Kidney capillary endothelial cell (primary cell): ENCODE measurements at regions not wholly inside any gene's neighbourhood (a gene's known extent, or its start where the extent isn't known, plus 50 kb on each side); places are given as distances from the start of the nearest gene placed in this dataset.

Experiments used
- DNase-seq: peaks from one replicate; pipeline ENCODE4 v3.0.0-alpha.2; 2018; ENCODE audit warnings: low spot score

GRCh38 chr14:85391455-85391854, 138.5 kb upstream of the FLRT2 start:
- DNase-seq, result no peak

- no peak for DNase-seq
Measured at GRCh38 chr14:85391892-85392291, 138.1 kb upstream of the FLRT2 start.

GRCh38 chr14:85399186-85399585, 130.8 kb upstream of the FLRT2 start:
- no peak for DNase-seq

GRCh38 chr14:85400678-85401077, 129.3 kb upstream of the FLRT2 start:
- DNase-seq, result no peak

GRCh38 chr14:85401384-85401783, 128.6 kb upstream of the FLRT2 start:
- no peak for DNase-seq

GRCh38 chr14:85402569-85403162, 127.3 kb upstream of the FLRT2 start:
- no peak for DNase-seq

- no peak for DNase-seq
Measured at GRCh38 chr14:85409481-85410210, 120.3 kb upstream of the FLRT2 start.

- no peak for DNase-seq
Measured at GRCh38 chr14:85412756-85413155, 117.2 kb upstream of the FLRT2 start.

- no peak for DNase-seq
Measured at GRCh38 chr14:85413836-85414526, 116.0 kb upstream of the FLRT2 start.

- peak; percentile 78 for DNase-seq
Measured at GRCh38 chr14:85415015-85415712, 114.8 kb upstream of the FLRT2 start.

GRCh38 chr14:85416771-85417170, 113.2 kb upstream of the FLRT2 start:
- DNase-seq, result peak; percentile 82

GRCh38 chr14:85417396-85417795, 112.5 kb upstream of the FLRT2 start:
- no peak for DNase-seq

- DNase-seq, result no peak
Measured at GRCh38 chr14:85418721-85419120, 111.2 kb upstream of the FLRT2 start.

- DNase-seq, result no peak
Measured at GRCh38 chr14:85420278-85420677, 109.7 kb upstream of the FLRT2 start.

GRCh38 chr14:85420707-85421106, 109.2 kb upstream of the FLRT2 start:
- DNase-seq, result no peak

- no peak for DNase-seq
Measured at GRCh38 chr14:85421186-85421877, 108.6 kb upstream of the FLRT2 start.

GRCh38 chr14:85423889-85424288, 106.1 kb upstream of the FLRT2 start:
- DNase-seq, result no peak

GRCh38 chr14:85425507-85425906, 104.4 kb upstream of the FLRT2 start:
- no peak for DNase-seq

GRCh38 chr14:85426068-85426935, 103.6 kb upstream of the FLRT2 start:
- DNase-seq, result no peak

GRCh38 chr14:85428926-85429325, 101.0 kb upstream of the FLRT2 start:
- no peak for DNase-seq

- peak; percentile 92 for DNase-seq
Measured at GRCh38 chr14:85437148-85437547, 92.8 kb upstream of the FLRT2 start.
